Epidermal melanocyte (primary cell): ENCODE measurements at regions not wholly inside any gene's neighbourhood (a gene's known extent, or its start where the extent isn't known, plus 50 kb on each side); places are given as distances from the start of the nearest gene placed in this dataset.

Experiments
- DNase-seq: peaks from one replicate; pipeline ENCODE4 v3.0.0; 2011; ENCODE audit warnings: low spot score; ENCODE audit not compliant: insufficient read length

- DNase-seq: no peak
Observed at GRCh38 chr3:34777386-34777785, 861.9 kb upstream of the ARPP21 start.

- no peak for DNase-seq
Observed at GRCh38 chr3:34779092-34779491, 860.2 kb upstream of the ARPP21 start.

- no peak for DNase-seq
Observed at GRCh38 chr3:34780294-34780693, 859.0 kb upstream of the ARPP21 start.

- DNase-seq: no peak
Observed at GRCh38 chr3:34780973-34781372, 858.4 kb upstream of the ARPP21 start.

- DNase-seq: no peak
Observed at GRCh38 chr3:34782871-34783270, 856.5 kb upstream of the ARPP21 start.

- DNase-seq: no peak
Observed at GRCh38 chr3:34783876-34784275, 855.4 kb upstream of the ARPP21 start.

GRCh38 chr3:34793057-34793456, 846.3 kb upstream of the ARPP21 start:
- DNase-seq: no peak

- DNase-seq: no peak
Observed at GRCh38 chr3:34807611-34808010, 831.7 kb upstream of the ARPP21 start.

GRCh38 chr3:34808287-34808686, 831.0 kb upstream of the ARPP21 start:
- no peak for DNase-seq

GRCh38 chr3:34828847-34829246, 810.5 kb upstream of the ARPP21 start:
- no peak for DNase-seq

- DNase-seq: no peak
Observed at GRCh38 chr3:34832865-34833508, 806.3 kb upstream of the ARPP21 start.

GRCh38 chr3:34837848-34838741, 801.2 kb upstream of the ARPP21 start:
- no peak for DNase-seq

- DNase-seq: no peak
Observed at GRCh38 chr3:34842706-34843480, 796.4 kb upstream of the ARPP21 start.

GRCh38 chr3:34844323-34844620, 795.1 kb upstream of the ARPP21 start:
- no peak for DNase-seq

- DNase-seq: no peak
Observed at GRCh38 chr3:34851137-34851536, 788.2 kb upstream of the ARPP21 start.

- DNase-seq: no peak
Observed at GRCh38 chr3:34852844-34853439, 786.4 kb upstream of the ARPP21 start.

GRCh38 chr3:34856081-34856947, 783.0 kb upstream of the ARPP21 start:
- no peak for DNase-seq

- DNase-seq: no peak
Observed at GRCh38 chr3:34858067-34858660, 781.2 kb upstream of the ARPP21 start.

GRCh38 chr3:34859746-34860145, 779.6 kb upstream of the ARPP21 start:
- no peak for DNase-seq

GRCh38 chr3:34862456-34862855, 776.9 kb upstream of the ARPP21 start:
- DNase-seq: no peak
